Inflammatory macrophage (primary cell): ENCODE measurements at regions not wholly inside any gene's neighbourhood (a gene's known extent, or its start where the extent isn't known, plus 50 kb on each side); places are given as distances from the start of the nearest gene placed in this dataset.
"Not testable (repeated sequence)": the region's sequence is repeated elsewhere in the genome, so short reads cannot be mapped to it uniquely, and the experiment has no call there.

Source experiments
- DNase-seq, 2 donors: peaks; one replicate each; pipeline ENCODE4 v3.0.0-alpha.2; 2020 to 2022

- DNase-seq: no peak
Measured at GRCh38 chr22:42217752-42218280, 52.6 kb downstream of the TCF20 start.

GRCh38 chr22:42217019-42217751 lies 53.3 kb downstream of the TCF20 start:
- no peak for DNase-seq

GRCh38 chr22:42214633-42215415 lies 55.6 kb downstream of the TCF20 start:
- no peak for DNase-seq

GRCh38 chr22:42208362-42208761 lies 62.1 kb downstream of the TCF20 start:
- DNase-seq: no peak

GRCh38 chr22:42207918-42208317 lies 62.5 kb downstream of the TCF20 start:
- no peak for DNase-seq

DNA sequence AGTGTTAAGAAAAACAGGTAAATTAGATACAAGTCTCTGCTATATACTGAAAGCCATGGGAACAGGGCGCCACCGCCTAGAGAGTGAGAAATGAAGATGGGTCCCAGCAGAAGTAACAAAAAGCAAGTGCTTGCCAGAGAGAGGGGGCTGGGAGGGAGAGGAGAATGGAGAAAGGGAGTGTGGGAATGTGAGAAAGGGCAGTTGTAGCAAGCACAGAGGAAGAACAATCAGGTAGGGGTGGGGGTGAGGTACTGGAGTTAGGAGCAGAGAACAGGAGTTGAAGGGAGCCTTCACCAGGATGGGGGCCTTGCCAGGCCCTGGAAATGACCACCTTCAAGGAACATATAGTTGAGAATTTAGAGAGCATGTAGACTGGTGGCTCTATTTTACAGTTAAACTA lies 66.8 kb downstream of the TCF20 start:
- DNase-seq: no peak

GRCh38 chr22:42202669-42203068 lies 67.8 kb downstream of the TCF20 start:
- DNase-seq: peak; percentile 37 to 74

GRCh38 chr22:42202048-42202447 lies 68.4 kb downstream of the TCF20 start:
- DNase-seq: peak; percentile 20 to 49

- DNase-seq: no peak
Measured at GRCh38 chr22:42199025-42199424, 68.4 kb upstream of the CYP2D6 start.

DNA sequence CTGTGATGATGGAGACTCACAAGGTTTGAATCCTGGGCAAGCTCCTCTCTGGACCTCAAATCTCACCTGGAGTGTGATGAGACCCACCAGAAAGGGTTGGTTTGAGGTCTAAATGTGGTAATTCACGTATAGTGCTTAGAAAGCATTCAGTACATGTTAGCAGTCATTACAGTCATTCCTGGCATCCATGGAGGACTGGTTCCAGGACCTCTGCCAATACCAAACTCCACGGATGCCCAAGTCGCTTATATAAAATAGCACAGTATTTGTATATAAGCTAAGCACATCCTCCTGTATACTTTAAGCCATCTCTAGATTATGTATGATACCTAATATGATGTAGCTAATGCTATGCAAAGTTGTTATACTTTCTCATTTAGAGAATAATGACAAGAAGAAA lies 67.6 kb upstream of the CYP2D6 start:
- DNase-seq: no peak

DNA sequence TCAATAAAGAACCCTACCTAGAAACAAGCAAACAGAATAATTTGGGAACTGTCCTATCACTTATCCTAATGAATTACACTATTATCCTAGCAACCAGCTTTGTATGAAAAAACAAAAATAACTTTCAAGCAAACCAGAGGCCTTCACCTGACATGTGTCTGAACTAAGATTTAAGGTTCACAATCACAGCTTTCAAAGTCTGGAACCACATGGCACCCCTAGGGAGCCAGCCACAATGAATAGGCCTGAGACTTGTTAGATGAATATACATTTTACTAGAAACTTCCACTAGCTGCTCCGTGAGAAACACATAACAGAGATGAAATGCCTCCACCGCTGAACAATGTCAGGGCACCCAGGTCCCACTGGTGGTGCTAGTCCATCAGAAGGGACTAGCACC lies 65.8 kb upstream of the CYP2D6 start:
- DNase-seq: no peak

DNA sequence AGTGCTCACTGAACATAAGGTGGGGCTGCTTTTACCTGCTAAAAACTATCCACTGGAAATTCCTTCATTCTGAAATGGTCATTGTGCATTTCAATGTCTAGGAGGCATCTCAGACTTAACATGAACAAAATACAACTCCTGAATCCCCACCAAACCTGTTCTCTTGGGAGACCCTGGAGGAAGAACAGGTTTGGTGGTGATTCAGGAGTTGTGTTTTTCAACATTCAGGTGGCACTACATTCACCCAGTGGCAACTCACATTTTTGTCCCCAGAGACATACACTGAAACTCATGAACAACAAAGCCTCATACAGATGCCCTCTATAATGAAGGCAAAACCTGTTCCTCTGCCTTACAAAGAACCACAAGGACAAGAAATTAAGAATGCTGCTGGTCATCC lies 64.3 kb upstream of the CYP2D6 start:
- no peak for DNase-seq

DNA sequence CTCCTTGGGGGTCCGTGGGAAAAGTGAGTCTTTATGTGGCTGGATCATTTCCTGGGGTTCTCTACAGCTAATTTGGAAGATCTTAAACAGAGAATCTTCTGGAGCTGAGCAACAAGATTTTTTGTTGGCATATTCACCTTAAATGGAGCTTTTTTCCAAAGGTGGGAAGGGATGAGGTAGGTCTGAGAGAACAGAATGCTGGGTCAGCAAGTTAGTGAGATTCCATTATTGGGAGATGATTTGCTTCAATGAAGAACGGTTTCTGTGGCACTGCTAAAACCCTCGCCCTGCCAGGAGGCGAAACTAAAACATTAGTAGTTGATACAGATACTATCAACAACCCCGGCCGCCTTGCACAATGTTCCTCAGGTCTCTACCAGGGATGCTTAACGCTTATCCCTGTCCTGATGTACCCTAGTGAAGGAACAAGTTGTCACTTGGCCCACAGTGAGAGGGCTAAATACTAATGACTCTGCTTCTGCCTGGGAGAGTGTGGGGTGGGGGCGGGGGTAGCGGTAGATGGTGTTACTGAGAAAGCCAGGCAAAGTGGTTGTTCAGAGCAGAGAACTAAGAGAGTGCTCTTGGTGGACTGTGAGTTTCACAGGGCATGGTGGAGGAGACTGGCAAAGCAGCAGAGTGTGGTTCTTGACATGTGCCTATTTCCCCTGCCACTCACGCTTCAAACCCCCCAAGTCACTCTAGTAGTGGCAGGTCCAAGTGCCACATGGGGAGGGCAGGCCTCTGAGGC lies 63.7 kb upstream of the CYP2D6 start:
- DNase-seq: no peak

DNA sequence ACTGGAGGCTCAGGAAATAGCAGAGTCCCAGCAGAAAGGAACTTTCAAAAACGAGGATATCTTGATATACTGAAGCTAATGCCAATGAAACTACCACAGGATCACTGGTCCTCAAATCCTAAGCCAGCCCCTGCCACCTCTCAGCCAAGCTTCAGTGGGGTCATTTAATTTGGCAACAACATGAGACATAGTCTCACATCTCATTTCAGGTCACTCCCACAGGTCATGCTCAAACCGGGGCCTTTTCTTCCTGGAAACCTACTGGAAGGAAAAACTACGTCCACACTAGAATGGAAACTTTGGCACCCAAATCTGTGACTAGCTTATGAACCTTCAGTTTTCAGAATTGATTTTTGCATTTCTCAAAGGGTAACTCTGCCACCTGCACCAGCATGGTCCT lies 61.9 kb upstream of the CYP2D6 start:
- DNase-seq: no peak

GRCh38 chr22:42190274-42190673 lies 59.7 kb upstream of the CYP2D6 start:
- no peak for DNase-seq

- DNase-seq: no peak
Measured at GRCh38 chr22:42189761-42190160, 59.2 kb upstream of the CYP2D6 start.

DNA sequence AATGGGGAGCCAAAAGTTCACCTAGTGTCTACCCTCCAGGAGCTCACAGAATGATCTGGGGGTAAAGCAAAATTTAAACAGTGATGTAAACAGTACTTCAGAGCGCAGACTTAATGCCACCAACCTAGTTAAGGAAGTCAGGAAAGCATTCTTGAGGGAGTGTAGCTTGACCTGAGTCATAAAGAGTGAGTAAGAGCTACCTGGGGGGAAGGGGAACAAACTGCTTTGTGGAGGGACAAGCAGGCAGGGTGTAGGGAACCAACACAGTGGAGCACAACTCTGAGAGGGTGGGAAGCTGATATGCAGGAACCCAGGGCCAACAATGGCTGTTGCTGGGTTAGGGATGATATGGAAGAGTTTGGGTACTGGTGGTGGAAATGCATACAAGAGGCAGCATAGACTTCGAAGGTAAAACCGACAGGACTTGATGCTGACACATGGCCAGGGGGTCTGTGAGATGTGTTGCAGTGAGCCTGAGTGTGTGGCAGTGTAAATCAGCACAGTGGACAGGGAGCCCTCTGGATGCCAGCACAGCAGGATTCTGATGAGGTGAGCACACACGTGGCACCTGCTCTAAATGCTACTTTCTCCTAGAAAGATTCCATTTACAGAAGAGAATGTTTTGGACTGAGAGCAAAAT lies 58.3 kb upstream of the CYP2D6 start:
- no peak for DNase-seq

DNA sequence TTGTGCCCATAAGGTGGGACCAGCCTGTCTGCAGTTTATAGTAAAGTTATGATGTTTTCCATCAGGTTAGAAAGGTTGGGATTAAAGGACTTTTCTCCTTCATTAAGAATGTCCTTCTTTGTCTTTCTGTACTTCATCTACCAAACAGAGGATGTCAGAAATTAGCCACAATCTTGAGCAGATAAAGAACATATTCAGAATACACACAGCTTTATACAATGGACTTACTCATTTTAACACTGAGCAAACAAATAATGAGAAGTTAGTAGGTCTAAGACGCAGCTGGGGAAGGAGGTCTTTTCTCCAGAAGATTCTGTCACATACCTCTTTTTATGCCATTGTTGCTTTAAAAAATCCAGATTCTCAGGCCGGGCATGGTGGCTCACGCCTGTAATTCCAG lies 57.0 kb upstream of the CYP2D6 start:
- DNase-seq: no peak

- no peak for DNase-seq
Measured at GRCh38 chr22:42185915-42186439, 55.4 kb upstream of the CYP2D6 start.

GRCh38 chr22:42184852-42185251 lies 54.2 kb upstream of the CYP2D6 start:
- no peak for DNase-seq

DNA sequence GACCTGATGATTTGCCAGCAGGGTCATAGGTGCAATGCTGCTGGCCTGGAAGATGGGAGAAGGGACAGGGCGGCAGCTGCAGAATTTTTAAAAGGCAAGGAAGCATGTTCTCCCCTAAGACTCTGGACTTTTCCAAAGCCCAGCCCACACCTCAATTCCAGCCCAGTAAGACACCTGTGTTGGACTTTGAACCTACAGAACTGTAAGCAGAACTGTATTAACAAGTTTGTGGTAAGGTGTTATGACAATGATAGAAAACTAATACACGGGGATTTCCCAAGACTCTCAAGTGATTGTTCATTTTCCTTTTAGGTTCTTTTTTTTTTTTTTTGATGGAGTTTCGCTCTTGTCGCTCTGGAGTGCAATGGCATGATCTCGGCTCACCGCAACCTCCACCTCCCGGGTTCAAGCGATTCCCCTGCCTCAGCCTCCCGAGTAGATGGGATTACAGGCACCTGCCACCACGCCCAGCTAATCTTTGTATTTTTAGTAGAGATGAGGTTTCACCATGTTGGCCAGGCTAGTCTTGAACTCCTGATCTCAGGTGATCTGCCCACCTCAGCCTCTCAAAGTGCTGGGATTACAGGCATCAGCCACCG lies 53.0 kb upstream of the CYP2D6 start:
- DNase-seq: not testable (repeated sequence)

DNA sequence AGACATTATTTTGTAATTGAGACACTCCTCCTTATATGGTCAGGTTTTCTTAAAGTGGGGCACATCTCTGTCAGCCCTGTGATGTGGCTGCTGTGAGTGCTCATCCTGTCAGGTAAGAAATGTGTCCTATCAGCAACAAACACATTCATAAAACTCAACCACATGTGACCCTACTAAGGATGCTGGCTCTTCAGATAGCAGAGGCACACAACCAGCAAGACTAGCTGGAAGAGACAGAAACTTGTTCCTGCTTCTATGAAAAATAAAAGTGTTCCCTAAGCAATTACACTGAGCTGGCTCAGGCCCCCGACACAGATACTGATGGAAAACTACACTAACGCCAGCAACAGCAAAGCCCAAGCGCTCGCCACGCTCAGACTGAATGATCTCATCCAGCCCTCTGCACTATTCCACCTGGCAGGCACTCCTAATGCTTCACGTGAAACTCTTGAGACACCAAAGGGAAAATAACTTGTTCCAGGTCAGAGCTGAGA lies 49.8 kb upstream of the CYP2D6 start:
- DNase-seq: no peak
